ENCODE measurements at regions not wholly inside any gene's neighbourhood (a gene's known extent, or its start where the extent isn't known, plus 50 kb on each side); places are given as distances from the start of the nearest gene placed in this dataset.
"Not testable (repeated sequence)": the region's sequence is repeated elsewhere in the genome, so short reads cannot be mapped to it uniquely, and the experiment has no call there.

DNA sequence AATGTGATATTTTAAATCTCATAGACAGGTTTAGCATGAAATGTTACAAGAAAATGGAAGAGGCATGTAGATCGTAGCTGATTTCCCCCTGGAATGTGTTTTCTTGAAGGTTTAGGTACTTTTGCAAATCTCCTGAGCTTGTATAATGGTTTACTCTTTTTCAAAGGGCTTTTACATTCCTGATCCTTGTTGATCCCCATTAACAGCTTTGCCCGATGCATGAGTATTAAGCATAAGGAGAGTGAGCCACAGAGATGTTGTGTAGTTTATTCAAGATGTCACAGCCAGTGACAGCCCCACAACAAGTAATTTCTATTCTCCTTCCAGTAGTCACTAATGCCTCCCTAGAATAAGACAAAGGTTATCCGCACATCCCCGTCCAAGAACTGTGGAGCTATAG is 103.7 kb downstream of the SKIDA1 start:
- no peak overlapping the region for H3K4me3 ChIP-seq (ENCODE audit: low read depth, low read length)
- TF ChIP-seq, protein P1, sequence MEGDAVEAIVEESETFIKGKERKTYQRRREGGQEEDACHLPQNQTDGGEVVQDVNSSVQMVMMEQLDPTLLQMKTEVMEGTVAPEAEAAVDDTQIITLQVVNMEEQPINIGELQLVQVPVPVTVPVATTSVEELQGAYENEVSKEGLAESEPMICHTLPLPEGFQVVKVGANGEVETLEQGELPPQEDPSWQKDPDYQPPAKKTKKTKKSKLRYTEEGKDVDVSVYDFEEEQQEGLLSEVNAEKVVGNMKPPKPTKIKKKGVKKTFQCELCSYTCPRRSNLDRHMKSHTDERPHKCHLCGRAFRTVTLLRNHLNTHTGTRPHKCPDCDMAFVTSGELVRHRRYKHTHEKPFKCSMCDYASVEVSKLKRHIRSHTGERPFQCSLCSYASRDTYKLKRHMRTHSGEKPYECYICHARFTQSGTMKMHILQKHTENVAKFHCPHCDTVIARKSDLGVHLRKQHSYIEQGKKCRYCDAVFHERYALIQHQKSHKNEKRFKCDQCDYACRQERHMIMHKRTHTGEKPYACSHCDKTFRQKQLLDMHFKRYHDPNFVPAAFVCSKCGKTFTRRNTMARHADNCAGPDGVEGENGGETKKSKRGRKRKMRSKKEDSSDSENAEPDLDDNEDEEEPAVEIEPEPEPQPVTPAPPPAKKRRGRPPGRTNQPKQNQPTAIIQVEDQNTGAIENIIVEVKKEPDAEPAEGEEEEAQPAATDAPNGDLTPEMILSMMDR (IDR thresholded peaks at IDR 0.05; ENCODE audit: low read depth, low read length) = no peak

DNA sequence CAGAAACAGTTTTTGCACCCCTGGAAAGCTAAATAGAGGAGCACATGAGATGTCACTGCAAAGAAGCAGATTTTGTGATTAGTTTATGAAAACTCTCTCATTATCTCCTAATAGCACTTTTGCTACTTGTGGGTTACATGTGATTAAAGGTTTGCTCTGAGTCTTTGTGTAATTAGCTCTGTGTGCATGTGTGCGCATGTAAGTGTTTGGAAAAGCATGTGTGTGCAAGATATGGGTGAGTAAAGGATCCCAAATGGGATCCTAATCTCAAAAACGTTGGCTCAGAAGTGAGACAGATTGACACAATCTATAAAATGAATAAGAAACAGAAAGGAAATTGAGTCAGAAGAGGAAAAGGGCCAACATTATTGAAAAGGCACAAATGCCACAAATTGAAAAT is 104.5 kb downstream of the SKIDA1 start:
- TF ChIP-seq, protein P1 (IDR thresholded peaks at IDR 0.05; ENCODE audit: low read depth, low read length) = no peak
- no peak overlapping the region for H3K4me3 ChIP-seq (ENCODE audit: low read depth, low read length)

DNA sequence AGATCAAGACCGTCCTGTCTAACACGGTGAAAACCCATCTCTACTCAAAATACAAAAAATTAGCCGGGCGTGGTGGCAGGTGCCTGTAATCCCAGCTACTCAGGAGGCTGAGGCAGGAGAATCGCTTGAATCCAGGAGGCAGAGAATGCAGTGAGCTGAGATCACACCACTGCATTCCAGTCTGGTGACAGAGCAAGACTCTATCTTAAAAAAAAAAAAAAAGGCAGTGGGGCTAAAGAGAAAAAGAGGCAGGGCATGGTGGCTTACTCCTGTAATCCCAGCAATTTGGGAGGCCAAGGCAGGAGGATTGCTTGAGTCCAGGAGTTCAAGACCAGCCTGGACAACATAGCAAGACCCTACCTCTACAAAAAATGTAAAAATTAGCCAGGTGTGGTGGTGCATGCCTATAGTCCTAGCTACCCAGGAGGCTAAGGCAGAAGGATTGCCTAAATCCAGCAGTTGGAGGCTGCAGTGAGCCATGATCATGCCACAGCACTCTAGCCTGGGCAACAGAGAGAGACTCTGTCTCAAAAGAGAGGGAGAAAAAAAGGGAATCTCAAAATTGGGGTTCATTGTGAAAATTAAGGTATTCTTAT is 106.4 kb downstream of the SKIDA1 start:
- H3K4me3 ChIP-seq (ENCODE audit: low read depth, low read length) = not testable (repeated sequence)

DNA sequence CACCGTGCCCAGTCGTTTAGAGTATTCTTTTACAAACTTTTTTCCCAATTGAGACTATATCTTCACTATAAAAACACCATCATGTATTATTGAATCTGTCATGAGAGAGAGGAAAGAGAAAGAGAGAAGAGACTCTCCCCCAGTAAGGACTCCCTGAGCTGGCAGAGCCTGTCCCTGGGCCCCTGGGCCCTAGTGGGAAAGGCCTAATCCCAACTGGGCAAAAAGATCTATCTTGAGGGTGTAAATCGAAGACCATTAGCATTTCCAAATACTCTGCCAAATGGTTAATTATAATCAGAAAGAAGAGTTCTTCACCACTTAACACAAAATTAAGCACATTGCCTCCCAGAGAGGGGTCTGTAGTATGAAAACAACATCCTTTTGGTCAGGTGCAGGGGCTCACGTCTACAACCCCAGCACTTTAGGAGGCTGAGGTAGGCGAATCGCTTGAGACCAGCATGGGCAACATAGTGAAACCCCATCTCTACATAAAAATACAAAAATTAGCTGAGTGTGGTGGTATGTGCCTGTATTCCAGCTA is 108.2 kb downstream of the SKIDA1 start:
- TF ChIP-seq, protein P1 (IDR thresholded peaks at IDR 0.05; ENCODE audit: low read depth, low read length) = no peak

DNA sequence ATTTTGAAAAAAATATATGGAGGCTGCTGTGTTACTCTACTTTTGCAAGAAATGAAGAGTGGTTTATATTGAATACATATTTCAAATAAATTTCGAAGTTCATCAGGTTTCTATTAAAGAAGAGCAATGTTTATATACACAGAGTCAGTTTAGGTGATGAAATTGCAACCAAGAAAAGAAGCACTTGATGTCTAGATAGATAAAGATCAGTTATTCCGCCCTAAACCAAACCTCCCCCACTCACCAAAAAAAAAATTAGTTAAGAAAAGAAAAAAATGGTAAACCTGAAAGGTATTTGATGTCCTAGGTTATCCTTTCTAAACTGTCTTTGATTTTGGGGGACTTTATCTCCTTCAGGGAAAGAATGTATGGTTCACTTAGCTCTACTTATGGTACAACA is 111.8 kb downstream of the SKIDA1 start:
- H3K4me3 ChIP-seq (ENCODE audit: low read depth, low read length) = no peak overlapping the region
- TF ChIP-seq, protein P1 (IDR thresholded peaks at IDR 0.05; ENCODE audit: low read depth, low read length) = no peak

More for the DNA sequence above, 108.2 kb downstream of the SKIDA1 start:
- H3K4me3 ChIP-seq (ENCODE audit: low read depth, low read length) = no peak overlapping the region

DNA sequence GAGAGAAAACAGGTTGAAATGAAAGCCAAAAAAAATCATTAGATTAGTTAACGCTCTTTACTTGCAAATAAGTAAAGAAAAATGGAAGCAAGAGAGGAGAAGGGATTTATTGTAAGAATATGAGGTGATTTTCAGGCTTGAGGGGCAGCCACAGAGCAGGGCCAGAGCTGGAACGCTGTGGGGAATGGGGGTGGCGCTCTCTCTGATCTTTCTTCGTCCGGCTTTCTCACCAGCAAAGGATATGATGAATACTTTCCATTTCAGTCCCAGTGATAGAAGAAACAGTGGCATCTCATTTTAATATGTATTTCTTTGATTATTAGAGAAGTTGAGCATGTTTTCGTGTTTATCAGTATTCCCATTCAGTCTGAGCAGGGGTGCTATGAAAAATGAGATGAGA is 112.2 kb downstream of the SKIDA1 start:
- no peak overlapping the region for H3K4me3 ChIP-seq (ENCODE audit: low read depth, low read length)
- TF ChIP-seq, protein P1 (IDR thresholded peaks at IDR 0.05; ENCODE audit: low read depth, low read length) = no peak

DNA sequence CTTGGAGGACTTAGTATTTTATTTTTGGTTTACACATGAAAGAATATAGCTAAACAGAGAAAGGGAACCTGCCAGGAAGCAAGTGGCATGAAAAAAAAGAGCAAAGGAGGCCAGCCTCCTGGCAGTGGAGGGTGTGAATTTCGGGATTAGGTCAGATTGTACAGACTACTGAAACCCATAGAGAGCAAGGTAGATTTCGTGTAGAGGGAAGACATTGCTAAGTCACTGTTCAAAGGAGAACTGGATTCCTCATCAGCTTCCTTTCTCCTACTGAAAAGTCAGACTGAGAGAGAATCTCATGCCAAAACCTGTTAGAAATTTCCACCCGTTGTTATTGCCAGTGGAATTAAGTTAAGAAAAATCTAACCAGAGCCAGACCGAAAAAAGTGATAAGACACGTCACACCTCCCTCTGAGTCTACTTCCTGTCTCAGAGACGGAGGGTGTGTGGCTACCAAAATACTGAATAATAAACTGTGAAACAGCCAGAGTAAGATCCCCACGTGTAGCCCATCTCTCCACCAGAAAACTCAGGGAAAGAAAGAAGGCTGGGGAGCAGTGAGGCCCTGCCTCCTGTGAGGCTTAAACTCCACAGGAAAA is 118.8 kb downstream of the SKIDA1 start:
- H3K4me3 ChIP-seq (ENCODE audit: low read depth, low read length) = no peak overlapping the region

More for the DNA sequence above, 118.8 kb downstream of the SKIDA1 start:
- TF ChIP-seq, protein P1 (IDR thresholded peaks at IDR 0.05; ENCODE audit: low read depth, low read length) = no peak

All from WI38 (cell line).